CD4-positive, CD25-positive, alpha-beta regulatory T cell (primary cell): ENCODE measurements at regions not wholly inside any gene's neighbourhood (a gene's known extent, or its start where the extent isn't known, plus 50 kb on each side); places are given as distances from the start of the nearest gene placed in this dataset.

Experiments
- ATAC-seq, 2 donors: fragments of 150-1000 bp; cut with Tn5 transposase; one replicate each; pipeline ENCODE4 v1.10.0; 2021; ENCODE audit warnings: low read depth in 2 of 2, moderate number of reproducible peaks in 2 of 2, moderate library complexity in 1 of 2
- DNase-seq, 3 donors: peaks; one replicate each; pipeline versions ENCODE4 v3.0.0 to v3.0.0-alpha.2; 2012 to 2022; ENCODE audit warnings: mixed read lengths in 1 of 3
- H3K27ac ChIP-seq: one replicate; pipeline ENCODE4 v1.7.0; 2013; ENCODE audit warnings: mild to moderate bottlenecking, low read length; ENCODE audit not compliant: insufficient read depth, poor library complexity, severe bottlenecking
- H3K27me3 ChIP-seq: one replicate; pipeline ENCODE4 v1.7.0; 2013; ENCODE audit warnings: low read length; ENCODE audit not compliant: control insufficient read depth, insufficient read depth
- H3K36me3 ChIP-seq: one replicate; pipeline ENCODE4 v1.7.0; 2013; ENCODE audit warnings: mild to moderate bottlenecking, low read length, moderate library complexity; ENCODE audit not compliant: control insufficient read depth, insufficient read depth
- H3K4me1 ChIP-seq: 2 replicates; pipeline ENCODE4 v1.7.0; 2013; ENCODE audit warnings: mild to moderate bottlenecking, low read length; ENCODE audit not compliant: insufficient read depth, control insufficient read depth, poor library complexity, severe bottlenecking
- H3K4me3 ChIP-seq: one replicate; pipeline ENCODE4 v1.7.0; 2013; ENCODE audit warnings: low read depth, mild to moderate bottlenecking, low read length, moderate library complexity
- H3K9me3 ChIP-seq, 2 experiments: 1 replicate in 1 of 2; 2 replicates in 1 of 2; pipeline ENCODE4 v1.7.0; 2013; ENCODE audit warnings: low read length in 2 of 2, mild to moderate bottlenecking in 1 of 2, moderate library complexity in 1 of 2; ENCODE audit not compliant: control insufficient read depth in 2 of 2
- H3K27ac Mint-ChIP-seq, 3 donors: one replicate each; pipeline ENCODE4 v1.8.0; 2020 to 2022; ENCODE audit warnings: mild to moderate bottlenecking in 3 of 3, mixed read lengths in 3 of 3, moderate library complexity in 2 of 3
- H3K27me3 Mint-ChIP-seq: one replicate; pipeline ENCODE4 v1.8.0; 2022; ENCODE audit warnings: mild to moderate bottlenecking, mixed read lengths
- H3K36me3 Mint-ChIP-seq: one replicate; pipeline ENCODE4 v1.8.0; 2020; ENCODE audit warnings: mixed read lengths
- H3K4me1 Mint-ChIP-seq, 4 donors: one replicate each; pipeline ENCODE4 v1.8.0; 2020 to 2022; ENCODE audit warnings: mixed read lengths in 4 of 4, mild to moderate bottlenecking in 1 of 4
- H3K4me3 Mint-ChIP-seq, 4 donors: one replicate each; pipeline ENCODE4 v1.8.0; 2020 to 2022; ENCODE audit warnings: mild to moderate bottlenecking in 4 of 4, mixed read lengths in 4 of 4, moderate library complexity in 3 of 4
- H3K9me3 Mint-ChIP-seq, 7 donors: one replicate each; pipeline ENCODE4 v1.8.0; 2020 to 2022; ENCODE audit warnings: mixed read lengths in 7 of 7, mild to moderate bottlenecking in 3 of 7, moderate library complexity in 2 of 7

DNA sequence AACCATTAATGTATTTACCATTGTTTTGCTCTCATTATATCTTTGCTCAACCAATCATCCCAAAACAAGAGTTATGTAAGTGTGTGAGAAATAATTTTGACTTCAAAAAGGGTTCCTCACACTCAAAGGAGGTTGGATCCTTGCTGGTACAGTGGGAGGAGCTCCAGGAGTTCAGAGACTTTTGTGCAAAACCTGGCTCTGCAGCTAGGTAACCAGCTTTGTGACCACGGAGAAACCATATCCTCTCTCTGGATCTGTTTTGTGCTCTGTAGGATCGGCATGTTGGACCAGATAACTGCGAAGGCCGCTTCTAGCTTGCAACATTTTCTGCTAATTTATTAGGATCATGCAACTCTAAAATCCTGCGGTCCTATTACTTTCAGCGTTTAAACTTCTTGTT is 128.6 kb upstream of the LIPC start:
- ATAC-seq (no peak), DNase-seq (peak in 1 of 3 donors; percentile 41)
- Histone ChIP-seq H3K27ac (no peak overlapping the region), H3K9me3 (no peaks in the 10 kb centered on the region), H3K4me1 (no peaks in the 10 kb centered on the region), H3K4me3 (no peak overlapping the region), H3K36me3 (no peaks in the 10 kb centered on the region), H3K27me3 (no peaks in the 10 kb centered on the region)
- Mint-ChIP-seq H3K4me1 (peaks cover 0 to 11% (median 6%) of the 10 kb centered on the region in 4 donors), H3K36me3 (no peaks in the 10 kb centered on the region), H3K9me3 (peaks cover 0 to 3% (median 0%) of the 10 kb centered on the region in 7 donors), H3K4me3 (no peak overlapping the region), H3K27me3 (peaks cover 12% of the 10 kb centered on the region), H3K27ac (no peak overlapping the region)

DNA sequence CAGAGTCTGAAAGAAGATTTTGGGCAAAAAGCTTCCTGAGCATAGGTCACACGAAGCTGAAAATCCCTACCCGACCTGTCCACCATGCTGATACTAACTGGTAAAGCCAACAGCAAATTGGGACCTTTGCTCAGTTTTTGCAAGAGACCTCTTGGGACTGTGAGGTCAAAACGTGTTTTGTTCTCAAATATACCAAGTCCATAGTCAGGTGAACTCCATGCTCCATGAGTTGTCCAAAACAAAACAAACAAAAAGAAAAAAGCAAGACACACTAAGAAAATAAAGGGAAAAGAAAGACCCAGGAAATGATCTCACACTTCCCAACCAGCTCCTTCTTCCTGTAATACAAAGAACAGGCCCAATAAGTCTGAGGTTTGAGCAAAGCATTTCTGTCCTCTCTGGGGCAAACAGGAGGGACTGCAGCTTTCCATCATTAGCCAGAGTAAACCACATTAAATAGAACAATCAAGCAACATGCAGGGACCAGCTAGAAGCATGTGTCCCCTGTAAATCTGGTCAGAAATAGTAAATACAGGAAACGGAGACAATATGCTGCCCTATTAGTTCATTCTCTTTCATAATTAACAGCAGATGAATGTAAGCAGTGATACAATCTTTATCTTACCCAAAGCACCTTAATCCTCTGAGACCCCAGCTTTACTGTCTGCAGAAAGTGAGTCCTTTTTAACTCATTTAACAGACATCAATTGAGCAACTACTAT is 125.0 kb upstream of the LIPC start:
- no peak overlapping the region for H3K27ac ChIP-seq
- DNase-seq (no peak), ATAC-seq (no peak)
- H3K36me3 Mint-ChIP-seq: no peaks in the 10 kb centered on the region
- H3K27me3 Mint-ChIP-seq: peaks cover 5% of the 10 kb centered on the region
- no peak overlapping the region for H3K27ac Mint-ChIP-seq
- H3K9me3 ChIP-seq: no peaks in the 10 kb centered on the region
- H3K27me3 ChIP-seq: no peaks in the 10 kb centered on the region
- H3K4me1 ChIP-seq: no peaks in the 10 kb centered on the region
- H3K4me3 ChIP-seq: no peak overlapping the region
- H3K9me3 Mint-ChIP-seq: no peaks in the 10 kb centered on the region
- peaks cover 0 to 15% (median 7%) of the 10 kb centered on the region in 4 donors for H3K4me1 Mint-ChIP-seq
- no peaks in the 10 kb centered on the region for H3K36me3 ChIP-seq
- no peak overlapping the region for H3K4me3 Mint-ChIP-seq

DNA sequence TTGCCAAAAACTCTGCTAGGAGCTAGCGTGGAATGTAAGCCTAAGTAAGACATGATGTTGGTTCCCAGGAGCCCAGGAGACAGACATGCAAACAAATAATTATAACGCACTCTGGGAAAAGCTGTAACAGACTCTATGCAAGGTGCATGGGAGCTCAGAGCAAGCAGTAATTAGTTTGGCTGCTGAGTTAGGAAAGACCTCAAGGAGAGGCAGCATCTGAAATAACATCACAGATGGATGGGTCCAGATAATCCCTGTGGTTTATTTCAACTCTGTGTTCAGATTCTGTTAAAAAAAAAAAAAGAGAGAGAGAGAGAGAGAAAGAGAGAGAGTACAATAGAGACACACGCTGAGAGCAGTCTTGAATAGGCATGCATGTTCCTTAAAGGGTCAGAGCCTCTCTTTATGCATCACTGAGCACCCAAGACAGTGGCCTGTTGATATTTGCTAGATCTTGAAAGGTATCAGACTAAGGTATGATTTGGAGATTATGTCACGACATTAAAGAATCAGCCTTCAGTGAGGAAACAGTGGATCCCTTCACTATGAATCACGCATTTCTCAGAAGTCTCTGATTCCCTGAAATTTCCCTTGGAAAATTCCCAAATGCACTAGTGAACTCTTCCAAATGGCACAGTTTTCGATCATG is 124.4 kb upstream of the LIPC start:
- H3K4me1 ChIP-seq: no peaks in the 10 kb centered on the region
- H3K9me3 Mint-ChIP-seq: no peaks in the 10 kb centered on the region
- H3K27ac ChIP-seq: no peak overlapping the region
- H3K4me3 ChIP-seq: no peak overlapping the region
- H3K36me3 ChIP-seq: no peaks in the 10 kb centered on the region
- H3K4me3 Mint-ChIP-seq: no peak overlapping the region
- no peaks in the 10 kb centered on the region for H3K9me3 ChIP-seq
- peaks cover 5 to 18% (median 9%) of the 10 kb centered on the region in 4 donors for H3K4me1 Mint-ChIP-seq
- DNase-seq (no peak), ATAC-seq (no peak)
- H3K27me3 Mint-ChIP-seq: peaks cover under 1% of the 10 kb centered on the region
- H3K27me3 ChIP-seq: no peaks in the 10 kb centered on the region
- H3K27ac Mint-ChIP-seq: no peak overlapping the region
- no peaks in the 10 kb centered on the region for H3K36me3 Mint-ChIP-seq

DNA sequence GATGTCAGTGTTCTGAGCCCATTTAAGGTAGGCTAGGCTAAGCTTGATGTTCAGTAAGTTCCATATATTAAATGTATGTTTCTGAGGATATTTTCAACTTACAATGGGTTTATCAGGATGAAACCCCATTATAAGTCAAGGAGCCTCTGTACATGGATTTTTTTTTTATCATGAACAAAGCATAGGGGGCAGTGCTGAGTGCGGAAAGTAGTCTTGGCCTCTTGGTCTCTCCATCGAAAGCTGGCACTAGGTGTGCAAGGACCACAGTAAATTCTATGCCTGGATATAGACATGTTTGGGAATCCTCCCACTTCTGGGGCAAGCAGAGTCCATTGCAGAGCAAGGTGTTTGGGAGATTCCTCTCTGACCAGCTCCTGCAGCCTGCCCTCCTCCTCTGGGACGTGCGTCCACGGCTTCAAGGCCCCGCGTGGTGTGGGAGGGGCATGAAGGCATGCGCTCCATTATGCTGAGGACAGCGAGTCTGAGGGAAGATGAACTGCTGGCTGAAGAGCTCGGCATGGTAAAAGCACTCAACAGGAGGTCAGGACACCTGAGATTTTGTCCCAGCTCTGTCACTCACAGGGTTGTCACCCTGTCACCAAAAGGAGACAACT is 122.9 kb upstream of the LIPC start:
- ATAC-seq: no peak
- H3K27ac Mint-ChIP-seq: no peak overlapping the region
- no peaks in the 10 kb centered on the region for H3K27me3 ChIP-seq

GRCh38 chr15:58309963-58310928 is 121.5 kb upstream of the LIPC start:
- H3K27ac Mint-ChIP-seq: no peak overlapping the region
- H3K4me3 ChIP-seq: no peak overlapping the region

More for the DNA sequence above, 122.9 kb upstream of the LIPC start:
- no peaks in the 10 kb centered on the region for H3K27me3 Mint-ChIP-seq
- H3K36me3 Mint-ChIP-seq: no peaks in the 10 kb centered on the region
- peaks cover 8% of the 10 kb centered on the region for H3K4me1 ChIP-seq
- H3K4me3 Mint-ChIP-seq: no peak overlapping the region
- H3K27ac ChIP-seq: no peak overlapping the region
- no peaks in the 10 kb centered on the region for H3K9me3 Mint-ChIP-seq
- DNase-seq: no peak
- H3K4me1 Mint-ChIP-seq: peaks cover 6 to 24% (median 13%) of the 10 kb centered on the region in 4 donors
- no peaks in the 10 kb centered on the region for H3K36me3 ChIP-seq
- no peaks in the 10 kb centered on the region for H3K9me3 ChIP-seq
- H3K4me3 ChIP-seq: no peak overlapping the region

DNA sequence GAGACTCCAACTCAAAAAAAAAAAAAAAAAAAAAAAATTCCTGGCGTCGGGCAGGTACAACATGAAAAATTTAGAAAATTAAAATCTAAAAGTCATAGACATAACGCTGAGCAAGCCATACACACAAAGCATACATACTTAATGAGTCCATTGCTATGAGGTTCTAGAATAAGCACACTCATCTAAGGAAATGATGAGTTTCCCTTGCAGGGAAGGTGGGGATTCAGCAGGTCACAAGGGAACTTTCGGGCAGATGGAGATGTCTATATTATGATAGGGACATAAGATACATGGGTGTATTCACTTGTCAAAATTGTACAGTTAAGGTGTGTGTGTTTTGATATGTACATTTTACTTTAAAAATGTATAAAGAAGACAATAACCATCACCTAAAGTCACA is 120.2 kb upstream of the LIPC start:
- Histone ChIP-seq H3K4me1 (peaks cover 24% of the 10 kb centered on the region), H3K36me3 (no peaks in the 10 kb centered on the region), H3K27me3 (no peaks in the 10 kb centered on the region), H3K4me3 (no peak overlapping the region), H3K27ac (no peak overlapping the region), H3K9me3 (no peaks in the 10 kb centered on the region)
- H3K9me3 Mint-ChIP-seq: no peaks in the 10 kb centered on the region
- no peak overlapping the region for H3K27ac Mint-ChIP-seq
- peaks cover 15 to 48% (median 32%) of the 10 kb centered on the region in 4 donors for H3K4me1 Mint-ChIP-seq
- H3K27me3 Mint-ChIP-seq: no peaks in the 10 kb centered on the region
- ATAC-seq: no peak
- no peaks in the 10 kb centered on the region for H3K36me3 Mint-ChIP-seq
- DNase-seq: no peak
- H3K4me3 Mint-ChIP-seq: no peak overlapping the region

More at GRCh38 chr15:58309963-58310928, 121.5 kb upstream of the LIPC start:
- no peak for ATAC-seq
- H3K27me3 Mint-ChIP-seq: no peaks in the 10 kb centered on the region
- Histone ChIP-seq H3K9me3 (no peaks in the 10 kb centered on the region), H3K27ac (no peak overlapping the region), H3K36me3 (no peaks in the 10 kb centered on the region), H3K27me3 (no peaks in the 10 kb centered on the region), H3K4me1 (peaks cover 22% of the 10 kb centered on the region)
- DNase-seq: no peak
- no peaks in the 10 kb centered on the region for H3K9me3 Mint-ChIP-seq
- H3K4me3 Mint-ChIP-seq: no peak overlapping the region
- no peaks in the 10 kb centered on the region for H3K36me3 Mint-ChIP-seq
- H3K4me1 Mint-ChIP-seq: peaks cover 14 to 36% (median 24%) of the 10 kb centered on the region in 4 donors

DNA sequence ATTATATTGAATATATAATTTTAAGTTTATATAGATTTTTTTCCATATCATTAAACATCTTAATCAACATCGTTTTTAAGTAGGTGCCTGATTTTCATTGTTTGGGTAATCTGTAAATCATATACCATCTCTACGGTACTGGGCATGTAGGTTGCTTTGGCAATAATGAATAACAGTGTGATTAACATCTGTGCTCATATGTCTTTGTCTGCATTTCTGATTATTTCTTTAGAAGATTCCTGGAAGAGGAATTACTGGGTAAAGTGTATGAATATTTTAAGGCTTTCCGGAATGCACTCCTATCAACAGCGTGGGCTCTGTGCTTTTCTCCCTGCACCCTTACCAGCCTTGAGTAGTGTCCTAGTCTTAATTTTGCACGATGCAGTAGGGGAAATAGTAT is 119.8 kb upstream of the LIPC start:
- Histone ChIP-seq H3K36me3 (no peaks in the 10 kb centered on the region), H3K27ac (no peak overlapping the region), H3K4me1 (peaks cover 24% of the 10 kb centered on the region), H3K4me3 (no peak overlapping the region), H3K9me3 (no peaks in the 10 kb centered on the region), H3K27me3 (no peaks in the 10 kb centered on the region)
- no peaks in the 10 kb centered on the region for H3K27me3 Mint-ChIP-seq
- no peaks in the 10 kb centered on the region for H3K36me3 Mint-ChIP-seq
- H3K9me3 Mint-ChIP-seq: peaks cover 0 to 3% (median 0%) of the 10 kb centered on the region in 7 donors
- ATAC-seq: no peak
- peaks cover 15 to 49% (median 32%) of the 10 kb centered on the region in 4 donors for H3K4me1 Mint-ChIP-seq
- H3K27ac Mint-ChIP-seq: peak overlapping the region in 1 of 3 donors; percentile 41
- no peak overlapping the region for H3K4me3 Mint-ChIP-seq
- DNase-seq: peak in 1 of 3 donors; percentile 21
